ENCODE measurements at regions not wholly inside any gene's neighbourhood (a gene's known extent, or its start where the extent isn't known, plus 50 kb on each side); places are given as distances from the start of the nearest gene placed in this dataset.

DNA sequence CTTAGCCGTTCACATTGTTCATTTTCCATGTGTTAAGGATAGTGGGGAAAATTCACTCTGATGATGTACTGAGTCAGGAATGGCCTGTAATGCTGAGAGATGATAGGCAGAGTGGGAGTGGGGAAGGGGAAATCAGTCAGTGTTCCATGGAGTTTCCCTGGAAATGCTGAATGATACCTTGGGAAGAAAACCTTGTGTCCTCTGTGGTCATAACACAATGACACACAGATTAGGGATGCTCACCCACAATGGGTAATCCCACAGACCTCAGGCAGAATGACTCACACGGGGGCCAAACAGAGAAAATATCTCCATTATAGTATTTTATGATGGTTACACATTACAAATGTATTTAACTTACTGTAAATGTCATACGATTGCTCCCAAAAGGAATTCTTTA lies 118.0 kb downstream of the SNX19 start:
- intact Hi-C loops (cut with micrococcal nuclease): no loop called here
- no peak overlapping the region for H3K27ac Mint-ChIP-seq (ENCODE audit: low read depth, unreplicated experiment)
- H3K36me3 Mint-ChIP-seq (ENCODE audit: insufficient read depth, unreplicated experiment): no peaks in the 10 kb centered on the region
- H3K9me3 Mint-ChIP-seq (ENCODE audit: unreplicated experiment): no peaks in the 10 kb centered on the region
- H3K4me1 Mint-ChIP-seq (ENCODE audit: insufficient read depth, unreplicated experiment): peaks cover 6% of the 10 kb centered on the region
- H3K4me3 Mint-ChIP-seq (ENCODE audit: unreplicated experiment): no peak overlapping the region
- H3K27me3 Mint-ChIP-seq (ENCODE audit: insufficient read depth, unreplicated experiment): no peaks in the 10 kb centered on the region
- POLR2A ChIA-PET: no interaction called here
- no TSS peak for BruUV-seq (replicated peaks)
- CTCF ChIA-PET: interaction anchor here (1.6 kb wide), 1 partner anchor 29 kb away, joined by 4 read pairs; no protein-coding TSS in a partner anchor
- TF ChIP-seq, protein P1, sequence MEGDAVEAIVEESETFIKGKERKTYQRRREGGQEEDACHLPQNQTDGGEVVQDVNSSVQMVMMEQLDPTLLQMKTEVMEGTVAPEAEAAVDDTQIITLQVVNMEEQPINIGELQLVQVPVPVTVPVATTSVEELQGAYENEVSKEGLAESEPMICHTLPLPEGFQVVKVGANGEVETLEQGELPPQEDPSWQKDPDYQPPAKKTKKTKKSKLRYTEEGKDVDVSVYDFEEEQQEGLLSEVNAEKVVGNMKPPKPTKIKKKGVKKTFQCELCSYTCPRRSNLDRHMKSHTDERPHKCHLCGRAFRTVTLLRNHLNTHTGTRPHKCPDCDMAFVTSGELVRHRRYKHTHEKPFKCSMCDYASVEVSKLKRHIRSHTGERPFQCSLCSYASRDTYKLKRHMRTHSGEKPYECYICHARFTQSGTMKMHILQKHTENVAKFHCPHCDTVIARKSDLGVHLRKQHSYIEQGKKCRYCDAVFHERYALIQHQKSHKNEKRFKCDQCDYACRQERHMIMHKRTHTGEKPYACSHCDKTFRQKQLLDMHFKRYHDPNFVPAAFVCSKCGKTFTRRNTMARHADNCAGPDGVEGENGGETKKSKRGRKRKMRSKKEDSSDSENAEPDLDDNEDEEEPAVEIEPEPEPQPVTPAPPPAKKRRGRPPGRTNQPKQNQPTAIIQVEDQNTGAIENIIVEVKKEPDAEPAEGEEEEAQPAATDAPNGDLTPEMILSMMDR (IDR thresholded peaks at IDR 0.05; ENCODE audit: unreplicated experiment): no peak
- peak; percentile 64 for DNase-seq (ENCODE audit: unreplicated experiment)

DNA sequence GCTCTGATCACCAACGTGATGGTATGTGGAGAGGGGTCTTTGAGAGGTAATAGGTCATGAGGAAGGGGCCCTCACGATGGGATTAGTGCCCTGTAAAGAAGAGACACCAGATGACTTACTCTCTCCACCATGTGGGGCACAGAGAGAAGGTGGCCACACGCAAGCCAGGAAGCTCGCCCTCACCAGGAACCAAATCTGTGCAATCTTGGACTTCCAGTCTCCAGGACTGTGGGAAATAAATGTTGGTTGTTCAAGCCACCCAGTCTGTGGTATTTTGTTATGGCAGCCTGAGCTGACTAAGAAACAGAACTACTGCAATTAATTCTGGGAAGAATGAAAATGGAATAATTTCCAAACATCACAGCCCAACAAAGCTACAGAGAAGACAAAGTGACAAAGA lies 117.5 kb downstream of the SNX19 start:
- CTCF ChIA-PET: interaction anchor here (1.6 kb wide), 1 partner anchor 28 kb away, joined by 4 read pairs; no protein-coding TSS in a partner anchor
- Mint-ChIP-seq H3K4me1 (ENCODE audit: insufficient read depth, unreplicated experiment) (peaks cover 6% of the 10 kb centered on the region), H3K4me3 (ENCODE audit: unreplicated experiment) (no peak overlapping the region), H3K27me3 (ENCODE audit: insufficient read depth, unreplicated experiment) (no peaks in the 10 kb centered on the region), H3K9me3 (ENCODE audit: unreplicated experiment) (no peaks in the 10 kb centered on the region), H3K36me3 (ENCODE audit: insufficient read depth, unreplicated experiment) (no peaks in the 10 kb centered on the region), H3K27ac (ENCODE audit: low read depth, unreplicated experiment) (no peak overlapping the region)
- BruUV-seq (replicated peaks): no TSS peak
- no peak for DNase-seq (ENCODE audit: unreplicated experiment)
- POLR2A ChIA-PET: no interaction called here
- intact Hi-C loops (cut with micrococcal nuclease): no loop called here
- TF ChIP-seq, protein P1 (IDR thresholded peaks at IDR 0.05; ENCODE audit: unreplicated experiment): no peak

DNA sequence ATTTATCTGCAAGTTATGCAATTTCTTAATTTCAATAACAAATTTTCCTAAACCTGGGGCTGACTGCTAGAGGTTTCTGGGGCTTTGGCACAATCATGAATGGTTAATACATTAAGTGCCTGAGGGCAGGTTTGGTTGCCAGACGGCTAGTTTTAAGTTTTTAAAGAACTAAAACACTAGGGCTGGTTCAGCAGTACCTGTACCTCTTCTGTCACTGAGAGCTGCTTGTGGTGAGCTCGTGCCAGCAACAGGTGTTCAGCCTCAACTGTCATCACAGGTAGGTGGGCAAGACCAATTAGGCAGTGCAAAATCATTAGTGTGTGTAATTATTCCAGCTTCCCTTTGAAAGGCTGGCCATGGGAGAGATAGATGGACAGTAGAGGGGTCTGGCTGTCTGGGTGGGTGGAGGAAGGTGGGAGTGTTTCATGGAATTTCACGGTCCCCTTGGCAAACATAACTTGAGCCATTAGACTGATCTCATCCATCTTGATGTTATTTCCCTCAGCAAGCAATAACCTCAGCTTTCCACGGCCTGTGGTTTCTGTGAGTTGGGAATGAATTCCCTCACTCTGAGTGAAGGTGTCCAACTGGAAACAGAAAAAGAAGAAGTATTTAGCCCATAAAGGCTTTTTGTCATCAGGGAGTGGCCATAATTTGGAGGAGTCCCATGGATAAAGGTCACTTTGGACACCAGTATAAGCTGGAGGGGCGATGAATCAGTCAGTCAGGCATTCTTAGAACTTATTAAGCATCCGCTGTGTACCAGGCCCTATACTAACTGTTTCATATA lies 114.8 kb downstream of the SNX19 start:
- no peak for DNase-seq (ENCODE audit: unreplicated experiment)
- no peak overlapping the region for H3K4me3 Mint-ChIP-seq (ENCODE audit: unreplicated experiment)
- H3K27me3 Mint-ChIP-seq (ENCODE audit: insufficient read depth, unreplicated experiment): no peaks in the 10 kb centered on the region
- no peaks in the 10 kb centered on the region for H3K9me3 Mint-ChIP-seq (ENCODE audit: unreplicated experiment)
- H3K36me3 Mint-ChIP-seq (ENCODE audit: insufficient read depth, unreplicated experiment): no peaks in the 10 kb centered on the region
- BruUV-seq (replicated peaks): no TSS peak
- no peak overlapping the region for H3K27ac Mint-ChIP-seq (ENCODE audit: low read depth, unreplicated experiment)
- TF ChIP-seq, protein P1 (IDR thresholded peaks at IDR 0.05; ENCODE audit: unreplicated experiment): no peak
- H3K4me1 Mint-ChIP-seq (ENCODE audit: insufficient read depth, unreplicated experiment): peaks cover 6% of the 10 kb centered on the region
- POLR2A ChIA-PET: no interaction called here
- intact Hi-C loops (cut with micrococcal nuclease): no loop called here
- CTCF ChIA-PET: interaction anchor here (0.6 to 1.0 kb wide), 2 partner anchors 27 to 369 kb away, joined by 3 to 4 read pairs; no protein-coding TSS in a partner anchor

DNA sequence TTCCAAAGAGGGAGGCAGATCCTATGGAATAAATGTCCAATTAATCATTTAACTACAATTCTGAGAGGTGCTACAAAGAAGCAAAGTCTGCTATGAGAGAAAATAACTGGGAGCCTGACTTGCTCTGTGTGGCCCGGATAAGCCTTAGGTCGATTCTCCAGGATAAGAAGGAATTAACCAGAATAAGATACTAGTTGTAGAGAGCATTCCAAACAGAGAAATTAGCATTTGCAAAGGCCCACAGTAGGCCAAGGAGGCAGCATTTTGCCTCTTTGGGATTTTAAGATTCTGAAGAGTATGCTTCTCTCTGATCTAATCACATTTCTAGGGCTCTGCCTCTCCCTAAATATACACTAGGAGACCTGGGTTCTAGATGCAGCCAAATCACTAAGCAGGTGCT lies 113.7 kb downstream of the SNX19 start:
- POLR2A ChIA-PET: interaction anchor here (0.6 kb wide), 1 partner anchor 935 kb away, joined by 3 read pairs; no protein-coding TSS in a partner anchor
- Mint-ChIP-seq H3K4me1 (ENCODE audit: insufficient read depth, unreplicated experiment) (peaks cover 6% of the 10 kb centered on the region), H3K9me3 (ENCODE audit: unreplicated experiment) (no peaks in the 10 kb centered on the region), H3K27ac (ENCODE audit: low read depth, unreplicated experiment) (no peak overlapping the region), H3K4me3 (ENCODE audit: unreplicated experiment) (no peak overlapping the region), H3K36me3 (ENCODE audit: insufficient read depth, unreplicated experiment) (no peaks in the 10 kb centered on the region), H3K27me3 (ENCODE audit: insufficient read depth, unreplicated experiment) (no peaks in the 10 kb centered on the region)
- no TSS peak for BruUV-seq (replicated peaks)
- TF ChIP-seq, protein P1 (IDR thresholded peaks at IDR 0.05; ENCODE audit: unreplicated experiment): no peak
- no peak for DNase-seq (ENCODE audit: unreplicated experiment)
- CTCF ChIA-PET: interaction anchor here (0.6 kb wide), 1 partner anchor 521 kb away, joined by 3 read pairs; no protein-coding TSS in a partner anchor
- intact Hi-C loops (cut with micrococcal nuclease): no loop called here

All from MCF 10A (cell line).